Endodermal cell (in vitro differentiated cells): ENCODE measurements at regions not wholly inside any gene's neighbourhood (a gene's known extent, or its start where the extent isn't known, plus 50 kb on each side); places are given as distances from the start of the nearest gene placed in this dataset.

ENCODE experiments used
- DNase-seq: peaks from one replicate; pipeline ENCODE4 v3.0.0-alpha.2; 2017
- H3K27ac ChIP-seq: 2 replicates; pipeline ENCODE4 v1.5.1; 2013; ENCODE audit warnings: mild to moderate bottlenecking, low read depth, low read length, moderate library complexity
- H3K27me3 ChIP-seq: 2 replicates; pipeline ENCODE4 v1.6.1; 2013; ENCODE audit warnings: mild to moderate bottlenecking, low read length, moderate library complexity; ENCODE audit not compliant: insufficient read depth, control insufficient read depth, poor library complexity, severe bottlenecking
- H3K36me3 ChIP-seq: 2 replicates; pipeline ENCODE4 v1.7.0; 2013; ENCODE audit warnings: mild to moderate bottlenecking, low read length, moderate library complexity; ENCODE audit not compliant: control insufficient read depth, insufficient read depth
- H3K4me1 ChIP-seq: one replicate; pipeline ENCODE4 v1.7.0; 2013; ENCODE audit warnings: low read length; ENCODE audit not compliant: control insufficient read depth, insufficient read depth
- H3K4me3 ChIP-seq: 2 replicates; pipeline ENCODE4 v1.5.1; 2013; ENCODE audit warnings: mild to moderate bottlenecking, low read length, moderate library complexity
- H3K9ac ChIP-seq: 2 replicates; pipeline ENCODE4 v1.6.1; 2013; ENCODE audit warnings: mild to moderate bottlenecking, low read length, moderate library complexity; ENCODE audit not compliant: poor library complexity, severe bottlenecking; ENCODE audit errors: extremely low read depth
- H3K9me3 ChIP-seq: 2 replicates; pipeline ENCODE4 v1.6.1; 2013; ENCODE audit warnings: mild to moderate bottlenecking, low read length, moderate library complexity; ENCODE audit not compliant: control insufficient read depth
- H3K27ac Mint-ChIP-seq: 2 replicates; pipeline ENCODE4 v1.8.0; 2020; ENCODE audit warnings: mixed read lengths
- H3K27me3 Mint-ChIP-seq: 2 replicates; pipeline ENCODE4 v1.8.0; 2021; ENCODE audit warnings: mild to moderate bottlenecking, mixed read lengths; ENCODE audit not compliant: insufficient read depth
- H3K36me3 Mint-ChIP-seq: 2 replicates; pipeline ENCODE4 v1.8.0; 2020; ENCODE audit warnings: low read depth, mixed read lengths
- H3K4me1 Mint-ChIP-seq: 2 replicates; pipeline ENCODE4 v1.8.0; 2020; ENCODE audit warnings: mixed read lengths
- H3K4me3 Mint-ChIP-seq: 2 replicates; pipeline ENCODE4 v1.8.0; 2020; ENCODE audit warnings: mild to moderate bottlenecking, moderate library complexity, mixed read lengths
- H3K9me3 Mint-ChIP-seq: 2 replicates; pipeline ENCODE4 v1.8.0; 2020; ENCODE audit warnings: mild to moderate bottlenecking, mixed read lengths
- WGBS, 2 experiments: methylation state at CpG; one replicate each; pipeline versions ENCODE4 v1.1.5 to v1.1.7; 2013; ENCODE audit warnings: missing lambda C conversion rate in 2 of 2, mixed read lengths in 1 of 2; ENCODE audit not compliant: insufficient coverage in 1 of 2, insufficient read length in 1 of 2; 5-methylcytosine and 5-hydroxymethylcytosine counted together
- TF ChIP-seq, protein P1 (sequence below): fragments of 200-600 bp; sonication (generic); conservative IDR thresholded peaks from 2 replicates; pipeline ENCODE4 v1.5.0; 2021; ENCODE audit warnings: antibody characterized with exemption, mild to moderate bottlenecking

DNA sequence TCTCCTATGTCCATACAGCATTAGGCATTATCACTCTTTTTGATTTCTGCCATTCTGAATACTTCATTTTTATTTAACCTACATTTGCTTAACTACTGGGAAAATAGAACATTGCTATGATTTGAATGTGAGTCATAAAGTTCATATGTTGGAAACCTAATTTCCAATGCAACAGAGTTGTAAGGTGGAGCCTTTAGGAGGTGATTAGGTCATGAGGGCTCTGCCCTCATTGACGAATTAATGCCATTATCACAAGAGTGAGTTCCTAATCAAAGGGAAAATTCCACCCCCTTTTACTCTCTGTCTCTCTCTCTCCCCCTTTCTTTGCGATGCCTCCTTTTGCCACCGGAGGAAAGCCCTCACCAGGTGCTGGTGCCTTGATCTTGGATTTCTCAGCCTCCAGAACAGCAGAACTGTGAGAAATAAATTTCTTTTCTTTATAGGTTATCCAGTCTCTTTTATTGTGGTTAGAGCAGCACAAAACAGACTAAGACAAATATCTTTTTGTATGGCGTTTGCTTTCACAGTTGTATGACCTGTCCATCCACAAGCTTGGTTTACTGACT lies 180.1 kb upstream of the ARID2 start:
- DNase-seq = no peak
- H3K9me3 ChIP-seq = peaks cover 4% of the 10 kb centered on the region
- TF ChIP-seq, protein P1, sequence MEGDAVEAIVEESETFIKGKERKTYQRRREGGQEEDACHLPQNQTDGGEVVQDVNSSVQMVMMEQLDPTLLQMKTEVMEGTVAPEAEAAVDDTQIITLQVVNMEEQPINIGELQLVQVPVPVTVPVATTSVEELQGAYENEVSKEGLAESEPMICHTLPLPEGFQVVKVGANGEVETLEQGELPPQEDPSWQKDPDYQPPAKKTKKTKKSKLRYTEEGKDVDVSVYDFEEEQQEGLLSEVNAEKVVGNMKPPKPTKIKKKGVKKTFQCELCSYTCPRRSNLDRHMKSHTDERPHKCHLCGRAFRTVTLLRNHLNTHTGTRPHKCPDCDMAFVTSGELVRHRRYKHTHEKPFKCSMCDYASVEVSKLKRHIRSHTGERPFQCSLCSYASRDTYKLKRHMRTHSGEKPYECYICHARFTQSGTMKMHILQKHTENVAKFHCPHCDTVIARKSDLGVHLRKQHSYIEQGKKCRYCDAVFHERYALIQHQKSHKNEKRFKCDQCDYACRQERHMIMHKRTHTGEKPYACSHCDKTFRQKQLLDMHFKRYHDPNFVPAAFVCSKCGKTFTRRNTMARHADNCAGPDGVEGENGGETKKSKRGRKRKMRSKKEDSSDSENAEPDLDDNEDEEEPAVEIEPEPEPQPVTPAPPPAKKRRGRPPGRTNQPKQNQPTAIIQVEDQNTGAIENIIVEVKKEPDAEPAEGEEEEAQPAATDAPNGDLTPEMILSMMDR = peak; percentile 49
- Mint-ChIP-seq H3K9me3 (peaks cover 3% of the 10 kb centered on the region), H3K27me3 (peaks cover 52% of the 10 kb centered on the region), H3K36me3 (no peaks in the 10 kb centered on the region), H3K4me1 (peaks cover 25% of the 10 kb centered on the region), H3K4me3 (no peak overlapping the region), H3K27ac (no peak overlapping the region)
- H3K4me1 ChIP-seq = peaks cover 9% of the 10 kb centered on the region
- H3K9ac ChIP-seq = no peak overlapping the region
- H3K4me3 ChIP-seq = no peak overlapping the region
- H3K27me3 ChIP-seq = peaks cover 54% of the 10 kb centered on the region
- H3K36me3 ChIP-seq = no peaks in the 10 kb centered on the region
- H3K27ac ChIP-seq = no peak overlapping the region
- WGBS, 2 experiments = 50 to 80% methylated on average over 1 to 4 of the region's 4 CpGs

DNA sequence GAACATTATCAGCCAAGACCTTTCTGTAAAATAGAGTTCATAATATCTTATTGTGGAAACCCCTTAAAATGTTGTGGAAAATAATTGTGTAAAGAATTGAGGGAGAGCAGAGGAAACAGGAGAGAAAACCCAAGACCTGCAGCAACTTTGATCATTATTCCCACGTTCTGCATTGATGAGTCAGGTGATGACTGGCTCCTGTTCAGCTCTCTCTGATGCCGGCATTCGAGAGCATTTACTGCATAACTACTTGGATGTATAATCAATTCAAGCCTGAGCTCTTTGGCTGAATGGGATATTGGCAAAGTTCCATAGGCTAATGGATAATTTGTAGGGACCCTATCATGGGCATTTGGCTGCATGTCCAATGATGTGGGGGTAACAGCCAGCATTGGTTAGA lies 176.3 kb upstream of the ARID2 start:
- WGBS, 2 experiments = 86 to 87% methylated on average over 1 to 3 of the region's 3 CpGs

DNA sequence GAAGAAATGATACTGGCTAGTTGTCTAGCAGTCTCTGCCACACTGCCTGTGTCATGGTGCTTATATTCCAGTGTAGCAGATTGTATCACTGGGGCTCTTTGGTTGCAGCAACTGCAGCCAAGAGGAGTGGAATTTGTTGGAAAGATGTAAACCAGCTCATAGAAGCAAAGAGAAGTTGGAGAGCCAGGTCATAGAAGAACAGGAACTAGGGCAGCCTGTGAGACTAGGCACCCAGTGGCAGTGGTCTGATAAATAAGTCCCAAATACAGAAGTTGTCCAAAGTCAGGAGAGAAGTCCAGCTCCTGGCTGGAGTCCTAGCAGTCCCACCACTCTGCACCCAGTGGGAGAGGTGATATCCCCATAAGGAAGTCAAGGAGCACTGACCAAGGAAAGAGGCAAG lies 172.5 kb upstream of the ARID2 start:
- peaks cover 5% of the 10 kb centered on the region for H3K9me3 ChIP-seq
- H3K27ac ChIP-seq = no peak overlapping the region
- H3K9me3 Mint-ChIP-seq = no peaks in the 10 kb centered on the region
- H3K4me1 Mint-ChIP-seq = no peaks in the 10 kb centered on the region
- no peak overlapping the region for H3K4me3 Mint-ChIP-seq
- no peaks in the 10 kb centered on the region for H3K36me3 Mint-ChIP-seq
- H3K9ac ChIP-seq = no peak overlapping the region
- no peak overlapping the region for H3K27ac Mint-ChIP-seq
- no peak overlapping the region for H3K4me3 ChIP-seq
- no peak for DNase-seq
- no peaks in the 10 kb centered on the region for H3K4me1 ChIP-seq
- no peaks in the 10 kb centered on the region for H3K36me3 ChIP-seq
- peaks cover 62% of the 10 kb centered on the region for H3K27me3 Mint-ChIP-seq
- TF ChIP-seq, protein P1 = no peak
- peaks cover 75% of the 10 kb centered on the region for H3K27me3 ChIP-seq

More for the DNA sequence above, 176.3 kb upstream of the ARID2 start:
- peaks cover 9% of the 10 kb centered on the region for H3K4me1 Mint-ChIP-seq
- H3K36me3 Mint-ChIP-seq = no peaks in the 10 kb centered on the region
- H3K36me3 ChIP-seq = no peaks in the 10 kb centered on the region
- H3K9me3 Mint-ChIP-seq = peaks cover 2% of the 10 kb centered on the region
- peaks cover 48% of the 10 kb centered on the region for H3K27me3 Mint-ChIP-seq
- no peaks in the 10 kb centered on the region for H3K4me1 ChIP-seq
- H3K4me3 ChIP-seq = no peak overlapping the region
- H3K9me3 ChIP-seq = peaks cover 4% of the 10 kb centered on the region
- DNase-seq = no peak
- TF ChIP-seq, protein P1 = no peak
- no peak overlapping the region for H3K27ac Mint-ChIP-seq
- peaks cover 58% of the 10 kb centered on the region for H3K27me3 ChIP-seq
- no peak overlapping the region for H3K9ac ChIP-seq
- no peak overlapping the region for H3K27ac ChIP-seq
- H3K4me3 Mint-ChIP-seq = no peak overlapping the region
